ENCODE measurements at regions not wholly inside any gene's neighbourhood (a gene's known extent, or its start where the extent isn't known, plus 50 kb on each side); places are given as distances from the start of the nearest gene placed in this dataset.
"Not testable (repeated sequence)": the region's sequence is repeated elsewhere in the genome, so short reads cannot be mapped to it uniquely, and the experiment has no call there.

- H4K20me1 ChIP-seq (ENCODE audit: insufficient read depth, low read depth, low read length); H2AFZ ChIP-seq (ENCODE audit: low read length); H3K9ac ChIP-seq (ENCODE audit: low read length); H3K27me3 ChIP-seq (ENCODE audit: low read length); H3K36me3 ChIP-seq (ENCODE audit: insufficient read depth, low read length); DNase-seq; H3K4me3 ChIP-seq (ENCODE audit: low read length); H3K9me2 ChIP-seq (replicated peaks; ENCODE audit: insufficient read depth, low read length); H3K27ac ChIP-seq (ENCODE audit: low read length); H3K79me2 ChIP-seq (ENCODE audit: low read length); H3K9me3 ChIP-seq (ENCODE audit: low read length); H3K4me2 ChIP-seq (ENCODE audit: low read depth, low read length, poor library complexity, severe bottlenecking): not testable (repeated sequence)
- H3K4me1 ChIP-seq (ENCODE audit: low read length) = peaks cover 20% of the 10 kb centered on the region
Measured at GRCh38 chr2:131733530-131733929, 205.8 kb downstream of the CCDC74A start.

GRCh38 chr2:131736406-131736805 is 208.7 kb downstream of the CCDC74A start:
- H3K79me2 ChIP-seq (ENCODE audit: low read length); H3K4me3 ChIP-seq (ENCODE audit: low read length); H3K9me2 ChIP-seq (replicated peaks; ENCODE audit: insufficient read depth, low read length); DNase-seq; H3K27me3 ChIP-seq (ENCODE audit: low read length); H3K9me3 ChIP-seq (ENCODE audit: low read length); H3K27ac ChIP-seq (ENCODE audit: low read length); H3K9ac ChIP-seq (ENCODE audit: low read length); H3K36me3 ChIP-seq (ENCODE audit: insufficient read depth, low read length); H2AFZ ChIP-seq (ENCODE audit: low read length); H4K20me1 ChIP-seq (ENCODE audit: insufficient read depth, low read depth, low read length): not testable (repeated sequence)
- Histone ChIP-seq H3K4me2 (ENCODE audit: low read depth, low read length, poor library complexity, severe bottlenecking) (peak overlapping the region; percentile 45), H3K4me1 (ENCODE audit: low read length) (peaks cover 20% of the 10 kb centered on the region)

GRCh38 chr2:131738533-131738932 is 210.8 kb downstream of the CCDC74A start:
- H3K4me1 ChIP-seq (ENCODE audit: low read length) = peaks cover 20% of the 10 kb centered on the region
- DNase-seq; H3K9me2 ChIP-seq (replicated peaks; ENCODE audit: insufficient read depth, low read length); H3K9me3 ChIP-seq (ENCODE audit: low read length); H2AFZ ChIP-seq (ENCODE audit: low read length); H3K27ac ChIP-seq (ENCODE audit: low read length); H3K4me2 ChIP-seq (ENCODE audit: low read depth, low read length, poor library complexity, severe bottlenecking); H4K20me1 ChIP-seq (ENCODE audit: insufficient read depth, low read depth, low read length); H3K36me3 ChIP-seq (ENCODE audit: insufficient read depth, low read length); H3K9ac ChIP-seq (ENCODE audit: low read length); H3K79me2 ChIP-seq (ENCODE audit: low read length); H3K4me3 ChIP-seq (ENCODE audit: low read length); H3K27me3 ChIP-seq (ENCODE audit: low read length): not testable (repeated sequence)

GRCh38 chr2:131738996-131739434 is 211.3 kb downstream of the CCDC74A start:
- H3K4me2 ChIP-seq (ENCODE audit: low read depth, low read length, poor library complexity, severe bottlenecking); H3K79me2 ChIP-seq (ENCODE audit: low read length); H3K9me2 ChIP-seq (replicated peaks; ENCODE audit: insufficient read depth, low read length); H3K36me3 ChIP-seq (ENCODE audit: insufficient read depth, low read length); H3K27me3 ChIP-seq (ENCODE audit: low read length); H3K27ac ChIP-seq (ENCODE audit: low read length); H3K4me3 ChIP-seq (ENCODE audit: low read length); DNase-seq; H2AFZ ChIP-seq (ENCODE audit: low read length); H4K20me1 ChIP-seq (ENCODE audit: insufficient read depth, low read depth, low read length); H3K9me3 ChIP-seq (ENCODE audit: low read length); H3K9ac ChIP-seq (ENCODE audit: low read length): not testable (repeated sequence)
- H3K4me1 ChIP-seq (ENCODE audit: low read length) = peaks cover 20% of the 10 kb centered on the region

- H3K9ac ChIP-seq (ENCODE audit: low read length) = no peak overlapping the region
- no peak overlapping the region for H3K4me3 ChIP-seq (ENCODE audit: low read length)
- no peaks in the 10 kb centered on the region for H3K36me3 ChIP-seq (ENCODE audit: insufficient read depth, low read length)
- H2AFZ ChIP-seq (ENCODE audit: low read length) = no peak overlapping the region
- no peaks in the 10 kb centered on the region for H3K79me2 ChIP-seq (ENCODE audit: low read length)
- H3K4me1 ChIP-seq (ENCODE audit: low read length) = no peaks in the 10 kb centered on the region
- no peaks in the 10 kb centered on the region for H3K9me3 ChIP-seq (ENCODE audit: low read length)
- H3K4me2 ChIP-seq (ENCODE audit: low read depth, low read length, poor library complexity, severe bottlenecking) = no peak overlapping the region
- DNase-seq = no peak
- H3K9me2 ChIP-seq (replicated peaks; ENCODE audit: insufficient read depth, low read length) = no peaks in the 10 kb centered on the region
- no peaks in the 10 kb centered on the region for H3K27me3 ChIP-seq (ENCODE audit: low read length)
- no peak overlapping the region for H3K27ac ChIP-seq (ENCODE audit: low read length)
- H4K20me1 ChIP-seq (ENCODE audit: insufficient read depth, low read depth, low read length) = no peaks in the 10 kb centered on the region
Measured at GRCh38 chr2:131753640-131754561, 226.2 kb downstream of the CCDC74A start.

GRCh38 chr2:131754929-131755720 is 227.4 kb downstream of the CCDC74A start:
- H3K27me3 ChIP-seq (ENCODE audit: low read length) = no peaks in the 10 kb centered on the region
- no peak overlapping the region for H3K27ac ChIP-seq (ENCODE audit: low read length)
- no peaks in the 10 kb centered on the region for H3K4me1 ChIP-seq (ENCODE audit: low read length)
- H3K4me3 ChIP-seq (ENCODE audit: low read length) = no peak overlapping the region
- no peak overlapping the region for H3K4me2 ChIP-seq (ENCODE audit: low read depth, low read length, poor library complexity, severe bottlenecking)
- no peak overlapping the region for H2AFZ ChIP-seq (ENCODE audit: low read length)
- H3K9ac ChIP-seq (ENCODE audit: low read length) = no peak overlapping the region
- DNase-seq = no peak
- no peaks in the 10 kb centered on the region for H3K9me3 ChIP-seq (ENCODE audit: low read length)
- no peaks in the 10 kb centered on the region for H3K36me3 ChIP-seq (ENCODE audit: insufficient read depth, low read length)
- H3K9me2 ChIP-seq (replicated peaks; ENCODE audit: insufficient read depth, low read length) = no peaks in the 10 kb centered on the region
- no peaks in the 10 kb centered on the region for H4K20me1 ChIP-seq (ENCODE audit: insufficient read depth, low read depth, low read length)
- no peaks in the 10 kb centered on the region for H3K79me2 ChIP-seq (ENCODE audit: low read length)

- no peak overlapping the region for H3K4me3 ChIP-seq (ENCODE audit: low read length)
- H4K20me1 ChIP-seq (ENCODE audit: insufficient read depth, low read depth, low read length) = no peaks in the 10 kb centered on the region
- no peaks in the 10 kb centered on the region for H3K4me1 ChIP-seq (ENCODE audit: low read length)
- no peaks in the 10 kb centered on the region for H3K9me3 ChIP-seq (ENCODE audit: low read length)
- H3K9me2 ChIP-seq (replicated peaks; ENCODE audit: insufficient read depth, low read length) = no peaks in the 10 kb centered on the region
- no peaks in the 10 kb centered on the region for H3K27me3 ChIP-seq (ENCODE audit: low read length)
- no peak for DNase-seq
- no peak overlapping the region for H3K4me2 ChIP-seq (ENCODE audit: low read depth, low read length, poor library complexity, severe bottlenecking)
- no peaks in the 10 kb centered on the region for H3K36me3 ChIP-seq (ENCODE audit: insufficient read depth, low read length)
- no peak overlapping the region for H2AFZ ChIP-seq (ENCODE audit: low read length)
- H3K79me2 ChIP-seq (ENCODE audit: low read length) = no peaks in the 10 kb centered on the region
- H3K27ac ChIP-seq (ENCODE audit: low read length) = no peak overlapping the region
- H3K9ac ChIP-seq (ENCODE audit: low read length) = no peak overlapping the region
Measured at GRCh38 chr2:131756141-131756907, 228.6 kb downstream of the CCDC74A start.

- not testable (repeated sequence) for H2AFZ ChIP-seq (ENCODE audit: low read length); H3K4me3 ChIP-seq (ENCODE audit: low read length); H4K20me1 ChIP-seq (ENCODE audit: insufficient read depth, low read depth, low read length); H3K27me3 ChIP-seq (ENCODE audit: low read length); H3K9me2 ChIP-seq (replicated peaks; ENCODE audit: insufficient read depth, low read length); H3K36me3 ChIP-seq (ENCODE audit: insufficient read depth, low read length); H3K27ac ChIP-seq (ENCODE audit: low read length); H3K9ac ChIP-seq (ENCODE audit: low read length); H3K9me3 ChIP-seq (ENCODE audit: low read length); H3K4me1 ChIP-seq (ENCODE audit: low read length); H3K4me2 ChIP-seq (ENCODE audit: low read depth, low read length, poor library complexity, severe bottlenecking); DNase-seq; H3K79me2 ChIP-seq (ENCODE audit: low read length)
Measured at GRCh38 chr2:131758941-131759340, 231.3 kb downstream of the CCDC74A start.
